H1 (cell line): ENCODE measurements at regions not wholly inside any gene's neighbourhood (a gene's known extent, or its start where the extent isn't known, plus 50 kb on each side); places are given as distances from the start of the nearest gene placed in this dataset.

Experiments
- CTBP2 ChIP-seq: IDR thresholded peaks from 2 replicates; pipeline ENCODE4 v1.7.0; 2011; ENCODE audit warnings: borderline replicate concordance, mild to moderate bottlenecking, moderate library complexity, mixed read lengths, low read length; ENCODE audit not compliant: insufficient read depth, insufficient read length
- EZH2 ChIP-seq: fragments of 200-600 bp; sonication (generic); IDR thresholded peaks from 2 replicates; pipeline ENCODE4 v1.7.1; 2012; ENCODE audit warnings: low read depth, mild to moderate bottlenecking, moderate library complexity, low read length, inconsistent platforms; ENCODE audit not compliant: severe bottlenecking
- GABPA ChIP-seq: IDR thresholded peaks from 2 replicates; pipeline ENCODE4 v1.6.1; 2011; ENCODE audit warnings: mild to moderate bottlenecking, low read length, moderate library complexity, borderline replicate concordance; ENCODE audit not compliant: insufficient read depth
- JUND ChIP-seq: IDR thresholded peaks from 2 replicates; pipeline ENCODE4 v1.6.1; 2011; ENCODE audit warnings: mild to moderate bottlenecking, improper control_type of control experiment, low read length
- POLR2AphosphoS5 ChIP-seq: IDR thresholded peaks from 2 replicates; pipeline ENCODE4 v1.6.1; 2011; ENCODE audit warnings: low read depth, low read length
- TF ChIP-seq, protein P1 (sequence below), 3 experiments: IDR thresholded peaks; 1 replicate in 2 of 3; 2 replicates in 1 of 3; pipeline versions ENCODE4 v1.5.1 to v1.6.1; 2011; ENCODE audit warnings: low read length in 3 of 3, mild to moderate bottlenecking in 3 of 3, inconsistent platforms in 2 of 3, low read depth in 1 of 3, moderate library complexity in 1 of 3; ENCODE audit not compliant: insufficient read depth in 1 of 3; ENCODE audit errors: control extremely low read depth in 1 of 3
- TF ChIP-seq, protein P2 (sequence below): IDR thresholded peaks from 2 replicates; pipeline ENCODE4 v1.6.1; 2011; ENCODE audit warnings: low read depth, mild to moderate bottlenecking, low read length; ENCODE audit not compliant: insufficient read depth

DNA sequence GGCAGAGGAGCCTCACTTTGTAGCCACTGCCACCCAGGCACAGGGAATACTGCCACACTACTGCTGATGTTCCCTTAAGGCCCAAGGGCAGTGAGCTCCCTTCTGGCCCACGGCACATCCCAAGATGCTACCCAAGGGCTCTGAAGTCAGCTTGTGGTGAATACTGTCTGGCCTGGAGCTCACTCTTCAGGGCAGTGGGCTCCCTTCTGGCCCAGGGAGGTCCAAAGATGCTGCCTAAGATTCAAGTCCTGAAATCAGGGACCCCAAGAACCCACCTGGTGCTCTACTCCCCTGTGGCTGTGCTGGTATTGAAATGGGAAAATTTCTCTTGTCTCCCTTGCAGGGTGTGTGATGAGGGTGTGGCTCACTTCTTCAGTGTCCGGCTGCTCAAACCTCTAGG lies 132.8 kb downstream of the TINAG start:
- TF ChIP-seq, protein P1, sequence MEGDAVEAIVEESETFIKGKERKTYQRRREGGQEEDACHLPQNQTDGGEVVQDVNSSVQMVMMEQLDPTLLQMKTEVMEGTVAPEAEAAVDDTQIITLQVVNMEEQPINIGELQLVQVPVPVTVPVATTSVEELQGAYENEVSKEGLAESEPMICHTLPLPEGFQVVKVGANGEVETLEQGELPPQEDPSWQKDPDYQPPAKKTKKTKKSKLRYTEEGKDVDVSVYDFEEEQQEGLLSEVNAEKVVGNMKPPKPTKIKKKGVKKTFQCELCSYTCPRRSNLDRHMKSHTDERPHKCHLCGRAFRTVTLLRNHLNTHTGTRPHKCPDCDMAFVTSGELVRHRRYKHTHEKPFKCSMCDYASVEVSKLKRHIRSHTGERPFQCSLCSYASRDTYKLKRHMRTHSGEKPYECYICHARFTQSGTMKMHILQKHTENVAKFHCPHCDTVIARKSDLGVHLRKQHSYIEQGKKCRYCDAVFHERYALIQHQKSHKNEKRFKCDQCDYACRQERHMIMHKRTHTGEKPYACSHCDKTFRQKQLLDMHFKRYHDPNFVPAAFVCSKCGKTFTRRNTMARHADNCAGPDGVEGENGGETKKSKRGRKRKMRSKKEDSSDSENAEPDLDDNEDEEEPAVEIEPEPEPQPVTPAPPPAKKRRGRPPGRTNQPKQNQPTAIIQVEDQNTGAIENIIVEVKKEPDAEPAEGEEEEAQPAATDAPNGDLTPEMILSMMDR (IDR thresholded peaks at IDR 0.05; ENCODE audit: control extremely low read depth in 1 of 3, insufficient read depth in 1 of 3, low read depth in 1 of 3, low read length in 3 of 3) = no peak
- TF ChIP-seq, protein P2, sequence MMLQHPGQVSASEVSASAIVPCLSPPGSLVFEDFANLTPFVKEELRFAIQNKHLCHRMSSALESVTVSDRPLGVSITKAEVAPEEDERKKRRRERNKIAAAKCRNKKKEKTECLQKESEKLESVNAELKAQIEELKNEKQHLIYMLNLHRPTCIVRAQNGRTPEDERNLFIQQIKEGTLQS = no peak
- TF ChIP-seq CTBP2 (no peak), POLR2AphosphoS5 (no peak), JUND (no peak), GABPA (no peak), EZH2 (no peak)
